ENCODE measurements at regions not wholly inside any gene's neighbourhood (a gene's known extent, or its start where the extent isn't known, plus 50 kb on each side); places are given as distances from the start of the nearest gene placed in this dataset.
"Not testable (repeated sequence)": the region's sequence is repeated elsewhere in the genome, so short reads cannot be mapped to it uniquely, and the experiment has no call there.

GRCh38 chr11:3516934-3517567, 124.7 kb downstream of the ART5 start:
- DNase-seq (ENCODE audit: low read depth), result not testable (repeated sequence)

GRCh38 chr11:3516345-3516933, 125.4 kb downstream of the ART5 start:
- not testable (repeated sequence) for DNase-seq (ENCODE audit: low read depth); H3K4me3 ChIP-seq (ENCODE audit: low read length)

More at GRCh38 chr11:3516934-3517567, 124.7 kb downstream of the ART5 start:
- not testable (repeated sequence) for H3K4me3 ChIP-seq (ENCODE audit: low read length)

GRCh38 chr11:3514635-3515424, 127.0 kb downstream of the ART5 start:
- DNase-seq (ENCODE audit: low read depth); H3K4me3 ChIP-seq (ENCODE audit: low read length): not testable (repeated sequence)

GRCh38 chr11:3513311-3513710, 128.5 kb downstream of the ART5 start:
- H3K4me3 ChIP-seq (ENCODE audit: low read length); DNase-seq (ENCODE audit: low read depth): not testable (repeated sequence)

- not testable (repeated sequence) for DNase-seq (ENCODE audit: low read depth); H3K4me3 ChIP-seq (ENCODE audit: low read length)
Observed at GRCh38 chr11:3512751-3513150, 129.0 kb downstream of the ART5 start.

- DNase-seq (ENCODE audit: low read depth); H3K4me3 ChIP-seq (ENCODE audit: low read length): not testable (repeated sequence)
Observed at GRCh38 chr11:3512133-3512703, 129.6 kb downstream of the ART5 start.

GRCh38 chr11:3511416-3512132, 130.2 kb downstream of the ART5 start:
- not testable (repeated sequence) for H3K4me3 ChIP-seq (ENCODE audit: low read length); DNase-seq (ENCODE audit: low read depth)

GRCh38 chr11:3509563-3509962, 130.6 kb upstream of the ZNF195 start:
- not testable (repeated sequence) for DNase-seq (ENCODE audit: low read depth); H3K4me3 ChIP-seq (ENCODE audit: low read length)

- DNase-seq (ENCODE audit: low read depth); H3K4me3 ChIP-seq (ENCODE audit: low read length): not testable (repeated sequence)
Observed at GRCh38 chr11:3499198-3499597, 120.3 kb upstream of the ZNF195 start.

- not testable (repeated sequence) for DNase-seq (ENCODE audit: low read depth); H3K4me3 ChIP-seq (ENCODE audit: low read length)
Observed at GRCh38 chr11:3498356-3498755, 119.4 kb upstream of the ZNF195 start.

GRCh38 chr11:3493152-3493551, 114.2 kb upstream of the ZNF195 start:
- H3K4me3 ChIP-seq (ENCODE audit: low read length); DNase-seq (ENCODE audit: low read depth): not testable (repeated sequence)

GRCh38 chr11:3488003-3488402, 109.1 kb upstream of the ZNF195 start:
- DNase-seq (ENCODE audit: low read depth); H3K4me3 ChIP-seq (ENCODE audit: low read length): not testable (repeated sequence)

GRCh38 chr11:3485737-3486136, 106.8 kb upstream of the ZNF195 start:
- not testable (repeated sequence) for DNase-seq (ENCODE audit: low read depth); H3K4me3 ChIP-seq (ENCODE audit: low read length)

GRCh38 chr11:3476937-3477885, 98.3 kb upstream of the ZNF195 start:
- H3K4me3 ChIP-seq (ENCODE audit: low read length); DNase-seq (ENCODE audit: low read depth): not testable (repeated sequence)
